SU-DHL-6 (cell line): ENCODE measurements at regions not wholly inside any gene's neighbourhood (a gene's known extent, or its start where the extent isn't known, plus 50 kb on each side); places are given as distances from the start of the nearest gene placed in this dataset.

Experiments
- H2AFZ ChIP-seq: fragments of 200-600 bp; sonication (generic); 2 replicates; pipeline ENCODE4 v1.6.1; 2014; ENCODE audit warnings: low read depth, mild to moderate bottlenecking, moderate library complexity, mixed read lengths, antibody characterized with exemption, low read length; ENCODE audit not compliant: severe bottlenecking
- H3F3A ChIP-seq: fragments of 200-600 bp; shearing (Covaris generic); 2 replicates; pipeline ENCODE4 v1.6.0; 2016; ENCODE audit warnings: antibody characterized with exemption, mild to moderate bottlenecking; ENCODE audit not compliant: insufficient read depth
- H3K27ac ChIP-seq: fragments of 200-600 bp; sonication (generic); 2 replicates; pipeline ENCODE4 v1.5.1; 2016; ENCODE audit warnings: low read depth, mild to moderate bottlenecking, low read length, moderate library complexity, mixed read lengths
- H3K27me3 ChIP-seq: fragments of 200-600 bp; sonication (generic), shearing (Covaris generic); 2 replicates; pipeline ENCODE4 v1.6.0; 2014; ENCODE audit warnings: mild to moderate bottlenecking, low read length
- H3K36me3 ChIP-seq: fragments of 200-600 bp; sonication (generic); 2 replicates; pipeline ENCODE4 v1.6.1; 2014; ENCODE audit warnings: mild to moderate bottlenecking, low read length, mixed read lengths
- H3K4me2 ChIP-seq: fragments of 300-600, 200-600 bp; shearing (Covaris generic), sonication (generic); 2 replicates; pipeline ENCODE4 v1.6.0; 2014; ENCODE audit warnings: low read length, low read depth, mild to moderate bottlenecking; ENCODE audit not compliant: poor library complexity, severe bottlenecking
- H3K4me3 ChIP-seq: fragments of 200-600 bp; sonication (generic); 2 replicates; pipeline ENCODE4 v1.5.1; 2014; ENCODE audit warnings: antibody characterized with exemption, low read length, mild to moderate bottlenecking, mixed read lengths; ENCODE audit not compliant: insufficient read depth, poor library complexity, severe bottlenecking
- H3K79me2 ChIP-seq: fragments of 200-600 bp; sonication (generic); 2 replicates; pipeline ENCODE4 v1.6.1; 2014; ENCODE audit warnings: mild to moderate bottlenecking, low read length, moderate library complexity; ENCODE audit not compliant: insufficient read depth
- H3K9ac ChIP-seq: fragments of 200-600 bp; sonication (generic); 2 replicates; pipeline ENCODE4 v1.7.0; 2014; ENCODE audit warnings: mild to moderate bottlenecking, low read length
- H3K9me2 ChIP-seq: fragments of 200-600 bp; sonication (generic); replicated peaks from 2 replicates; pipeline ENCODE4 v1.6.1; 2014; ENCODE audit warnings: low read length; ENCODE audit not compliant: insufficient read depth
- H3K9me3 ChIP-seq: fragments of 200-600 bp; sonication (generic); 2 replicates; pipeline ENCODE4 v1.6.1; 2014; ENCODE audit warnings: low read length, mixed read lengths; ENCODE audit not compliant: insufficient read depth
- H4K20me1 ChIP-seq: fragments of 200-600 bp; sonication (generic); 2 replicates; pipeline ENCODE4 v1.6.1; 2014; ENCODE audit warnings: low read depth, mild to moderate bottlenecking, antibody characterized with exemption, low read length, moderate library complexity, mixed read lengths
- EZH2phosphoT487 ChIP-seq: fragments of 200-600 bp; sonication (generic), shearing (Covaris generic); conservative IDR thresholded peaks from 2 replicates; pipeline ENCODE4 v1.6.1; 2018; ENCODE audit warnings: mild to moderate bottlenecking, antibody characterized with exemption, low read length, moderate library complexity, mixed read lengths
- TF ChIP-seq, protein P1 (sequence below): fragments of 200-600 bp; sonication (generic); IDR thresholded peaks from one replicate; pipeline ENCODE4 v1.5.1; 2017; ENCODE audit warnings: antibody characterized with exemption, mild to moderate bottlenecking, low read length, moderate library complexity; ENCODE audit not compliant: insufficient read depth, poor library complexity, severe bottlenecking

DNA sequence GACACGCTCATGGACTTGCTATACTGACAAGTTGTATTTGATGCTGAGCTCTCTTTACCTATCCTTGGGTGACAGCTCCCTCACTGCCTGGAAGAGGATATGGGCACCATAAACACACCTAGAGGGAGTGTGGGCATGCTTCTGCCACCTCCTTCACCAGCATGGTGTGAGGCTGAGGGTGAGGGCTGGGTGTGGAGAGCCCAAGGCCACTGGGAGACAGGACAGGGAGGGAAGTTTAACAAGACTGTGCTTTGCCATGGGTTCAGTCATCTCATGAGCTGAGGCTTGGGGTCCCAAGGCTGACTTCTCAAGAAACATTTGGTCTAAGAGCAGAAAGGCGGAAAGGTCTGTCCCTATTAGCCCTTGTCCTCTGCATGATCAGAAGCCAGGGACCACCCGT, 93.6 kb upstream of the ANKRD55 start:
- TF ChIP-seq EZH2phosphoT487: no peak
- H3K9me3 ChIP-seq: no peaks in the 10 kb centered on the region
- no peaks in the 10 kb centered on the region for H3K27me3 ChIP-seq
- no peak overlapping the region for H3K4me3 ChIP-seq
- no peaks in the 10 kb centered on the region for H3K79me2 ChIP-seq
- H2AFZ ChIP-seq: no peak overlapping the region
- H4K20me1 ChIP-seq: no peaks in the 10 kb centered on the region
- no peak overlapping the region for H3K9ac ChIP-seq
- H3K4me2 ChIP-seq: no peak overlapping the region
- no peaks in the 10 kb centered on the region for H3F3A ChIP-seq
- H3K36me3 ChIP-seq: no peaks in the 10 kb centered on the region
- H3K9me2 ChIP-seq: no peaks in the 10 kb centered on the region
- no peak overlapping the region for H3K27ac ChIP-seq

DNA sequence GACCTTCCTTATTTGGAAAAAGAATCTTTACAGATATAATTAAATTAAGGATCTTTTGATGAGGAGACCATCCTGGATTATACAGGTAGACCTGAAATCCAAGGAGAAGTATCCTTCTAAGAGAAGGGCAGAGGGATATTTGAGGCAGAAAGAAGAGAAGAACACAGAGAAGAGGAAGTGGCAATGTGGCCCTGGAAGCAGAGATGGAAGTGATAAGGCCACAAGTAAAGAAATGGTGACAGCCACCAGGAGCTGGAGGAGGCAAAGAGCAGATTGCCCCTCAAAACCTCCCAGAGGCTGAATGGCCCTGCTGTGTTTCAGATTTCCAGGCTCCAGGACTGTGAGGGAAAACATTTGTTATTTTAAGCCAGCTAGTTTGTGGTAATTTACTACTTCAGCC, 93.0 kb upstream of the ANKRD55 start:
- no peaks in the 10 kb centered on the region for H3K27me3 ChIP-seq
- H3K4me3 ChIP-seq: no peak overlapping the region
- no peaks in the 10 kb centered on the region for H3K79me2 ChIP-seq
- no peaks in the 10 kb centered on the region for H3K9me3 ChIP-seq
- no peaks in the 10 kb centered on the region for H3K9me2 ChIP-seq
- no peak overlapping the region for H3K4me2 ChIP-seq
- no peaks in the 10 kb centered on the region for H3F3A ChIP-seq
- H3K9ac ChIP-seq: no peak overlapping the region
- H3K27ac ChIP-seq: no peak overlapping the region
- no peaks in the 10 kb centered on the region for H4K20me1 ChIP-seq
- no peaks in the 10 kb centered on the region for H3K36me3 ChIP-seq
- TF ChIP-seq EZH2phosphoT487: no peak
- TF ChIP-seq, protein P1, sequence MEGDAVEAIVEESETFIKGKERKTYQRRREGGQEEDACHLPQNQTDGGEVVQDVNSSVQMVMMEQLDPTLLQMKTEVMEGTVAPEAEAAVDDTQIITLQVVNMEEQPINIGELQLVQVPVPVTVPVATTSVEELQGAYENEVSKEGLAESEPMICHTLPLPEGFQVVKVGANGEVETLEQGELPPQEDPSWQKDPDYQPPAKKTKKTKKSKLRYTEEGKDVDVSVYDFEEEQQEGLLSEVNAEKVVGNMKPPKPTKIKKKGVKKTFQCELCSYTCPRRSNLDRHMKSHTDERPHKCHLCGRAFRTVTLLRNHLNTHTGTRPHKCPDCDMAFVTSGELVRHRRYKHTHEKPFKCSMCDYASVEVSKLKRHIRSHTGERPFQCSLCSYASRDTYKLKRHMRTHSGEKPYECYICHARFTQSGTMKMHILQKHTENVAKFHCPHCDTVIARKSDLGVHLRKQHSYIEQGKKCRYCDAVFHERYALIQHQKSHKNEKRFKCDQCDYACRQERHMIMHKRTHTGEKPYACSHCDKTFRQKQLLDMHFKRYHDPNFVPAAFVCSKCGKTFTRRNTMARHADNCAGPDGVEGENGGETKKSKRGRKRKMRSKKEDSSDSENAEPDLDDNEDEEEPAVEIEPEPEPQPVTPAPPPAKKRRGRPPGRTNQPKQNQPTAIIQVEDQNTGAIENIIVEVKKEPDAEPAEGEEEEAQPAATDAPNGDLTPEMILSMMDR: no peak
- no peak overlapping the region for H2AFZ ChIP-seq

DNA sequence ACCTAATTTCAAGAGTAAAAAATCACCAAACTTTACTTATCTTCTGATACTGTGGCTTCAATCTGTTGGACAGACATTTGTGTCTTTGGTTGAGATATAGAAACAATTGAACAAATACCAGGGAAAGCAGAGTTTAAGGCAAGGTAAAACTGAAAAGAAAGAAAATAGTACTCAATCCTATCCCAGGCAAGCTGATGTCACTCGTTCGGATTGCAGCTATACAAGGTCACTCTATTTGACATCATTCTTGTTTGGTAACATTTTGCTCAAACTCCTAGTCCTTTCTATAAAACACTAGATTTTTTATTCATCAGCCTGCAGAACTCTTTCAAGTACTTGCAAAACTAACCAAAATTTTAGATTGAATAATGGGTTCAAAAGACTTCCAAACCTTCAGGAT, 91.9 kb upstream of the ANKRD55 start:
- H4K20me1 ChIP-seq: no peaks in the 10 kb centered on the region
- no peak overlapping the region for H3K9ac ChIP-seq
- no peaks in the 10 kb centered on the region for H3F3A ChIP-seq
- TF ChIP-seq, protein P1: no peak
- no peak for TF ChIP-seq EZH2phosphoT487
- H2AFZ ChIP-seq: no peak overlapping the region
- H3K27me3 ChIP-seq: no peaks in the 10 kb centered on the region
- no peaks in the 10 kb centered on the region for H3K79me2 ChIP-seq
- H3K4me3 ChIP-seq: no peak overlapping the region
- H3K9me3 ChIP-seq: no peaks in the 10 kb centered on the region
- H3K27ac ChIP-seq: no peak overlapping the region
- H3K4me2 ChIP-seq: no peak overlapping the region
- no peaks in the 10 kb centered on the region for H3K36me3 ChIP-seq
- no peaks in the 10 kb centered on the region for H3K9me2 ChIP-seq

DNA sequence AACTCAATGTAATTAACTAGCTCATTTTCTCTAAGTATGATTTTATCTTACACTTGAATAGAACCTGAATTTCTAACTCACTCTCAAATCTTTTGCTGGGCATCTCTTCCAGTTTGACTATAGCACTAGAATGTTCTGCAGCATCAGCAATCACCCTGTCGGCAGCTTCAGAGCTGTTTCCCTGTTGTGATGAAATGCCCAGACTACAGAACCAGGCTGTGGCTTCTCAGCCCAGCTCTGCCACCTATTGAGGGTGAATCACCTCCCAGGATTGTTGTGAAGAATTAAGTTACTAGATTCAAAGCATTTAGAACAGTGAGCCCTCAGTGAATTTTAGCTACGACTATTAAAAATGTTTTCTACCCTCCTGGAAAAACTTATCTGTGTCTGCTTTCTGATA, 90.4 kb upstream of the ANKRD55 start:
- no peaks in the 10 kb centered on the region for H3K9me2 ChIP-seq
- no peaks in the 10 kb centered on the region for H4K20me1 ChIP-seq
- H3K27me3 ChIP-seq: no peaks in the 10 kb centered on the region
- H3K27ac ChIP-seq: no peak overlapping the region
- no peak overlapping the region for H3K9ac ChIP-seq
- H3K9me3 ChIP-seq: no peaks in the 10 kb centered on the region
- H2AFZ ChIP-seq: no peak overlapping the region
- no peak for TF ChIP-seq EZH2phosphoT487
- TF ChIP-seq, protein P1: no peak
- H3K79me2 ChIP-seq: no peaks in the 10 kb centered on the region
- H3F3A ChIP-seq: no peaks in the 10 kb centered on the region
- H3K36me3 ChIP-seq: no peaks in the 10 kb centered on the region
- no peak overlapping the region for H3K4me2 ChIP-seq
- no peak overlapping the region for H3K4me3 ChIP-seq
